ENCODE measurements at regions not wholly inside any gene's neighbourhood (a gene's known extent, or its start where the extent isn't known, plus 50 kb on each side); places are given as distances from the start of the nearest gene placed in this dataset.

DNA sequence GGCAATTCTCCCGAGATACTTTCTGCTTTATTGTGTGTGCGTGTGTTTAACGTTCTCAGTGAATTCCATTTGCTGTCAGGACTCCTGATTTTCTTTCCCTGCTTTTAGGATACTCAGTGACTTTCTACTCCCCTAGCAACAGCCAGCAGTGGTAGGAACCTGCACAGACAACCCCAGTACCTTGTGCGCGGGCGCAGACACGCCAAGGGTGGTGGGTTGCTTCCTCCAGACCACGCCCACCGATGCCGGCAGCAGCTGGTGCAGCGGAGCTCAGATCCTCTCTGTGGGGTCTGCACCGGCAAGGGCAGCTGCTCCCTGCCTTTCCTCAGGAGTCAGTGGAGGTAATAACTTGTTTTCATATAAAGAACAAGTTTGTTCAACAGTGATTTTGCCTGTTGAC lies 225.1 kb upstream of the NDN start:
- ATAC-seq (ENCODE audit: insufficient read depth, low FRiP score), result no peak
- WGBS, 2 donors, result 29 to 33% methylated on average over 12 of the region's 12 CpGs
- no peak overlapping the region for H3K4me3 ChIP-seq

DNA sequence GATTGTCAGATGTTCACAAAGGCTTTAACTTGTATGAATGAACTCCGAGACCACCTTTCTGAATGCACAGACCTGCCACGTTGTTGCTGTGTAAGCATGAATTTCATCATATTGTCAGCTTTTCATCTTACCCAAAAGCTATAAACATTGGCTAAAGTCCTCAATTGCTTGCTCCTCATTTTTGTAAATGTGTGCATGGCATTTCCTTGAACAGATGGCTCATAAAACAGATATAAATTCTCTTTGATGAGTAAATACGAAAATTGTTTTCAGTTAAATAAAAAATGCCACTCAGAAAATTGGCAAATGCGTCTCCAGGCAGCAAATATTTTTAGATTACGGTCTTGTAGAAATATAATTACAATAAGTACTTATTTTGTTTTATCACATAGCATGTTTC lies 226.0 kb upstream of the NDN start:
- Histone ChIP-seq H3K36me3 (ENCODE audit: control insufficient read depth in 4 of 4, insufficient read depth in 4 of 4, low read length in 4 of 4) (no peaks in the 10 kb centered on the region), H3K27ac (ENCODE audit: low read depth in 1 of 2, low read length in 1 of 2) (no peak overlapping the region), H3K4me1 (ENCODE audit: control insufficient read depth in 5 of 5, insufficient read depth in 5 of 5, low read length in 5 of 5) (no peaks in the 10 kb centered on the region), H3K9ac (ENCODE audit: insufficient read depth in 1 of 2, low read length in 2 of 2) (no peak overlapping the region), H3K9me3 (ENCODE audit: control insufficient read depth in 4 of 4, insufficient read depth in 3 of 4, low read length in 3 of 4) (no peaks in the 10 kb centered on the region), H3K4me3 (no peak overlapping the region), H3K27me3 (ENCODE audit: control insufficient read depth in 3 of 3, insufficient read depth in 3 of 3, low read length in 2 of 3) (peaks cover 0 to 3% (median 0%) of the 10 kb centered on the region in 3 donors)
- TF ChIP-seq, protein P1, sequence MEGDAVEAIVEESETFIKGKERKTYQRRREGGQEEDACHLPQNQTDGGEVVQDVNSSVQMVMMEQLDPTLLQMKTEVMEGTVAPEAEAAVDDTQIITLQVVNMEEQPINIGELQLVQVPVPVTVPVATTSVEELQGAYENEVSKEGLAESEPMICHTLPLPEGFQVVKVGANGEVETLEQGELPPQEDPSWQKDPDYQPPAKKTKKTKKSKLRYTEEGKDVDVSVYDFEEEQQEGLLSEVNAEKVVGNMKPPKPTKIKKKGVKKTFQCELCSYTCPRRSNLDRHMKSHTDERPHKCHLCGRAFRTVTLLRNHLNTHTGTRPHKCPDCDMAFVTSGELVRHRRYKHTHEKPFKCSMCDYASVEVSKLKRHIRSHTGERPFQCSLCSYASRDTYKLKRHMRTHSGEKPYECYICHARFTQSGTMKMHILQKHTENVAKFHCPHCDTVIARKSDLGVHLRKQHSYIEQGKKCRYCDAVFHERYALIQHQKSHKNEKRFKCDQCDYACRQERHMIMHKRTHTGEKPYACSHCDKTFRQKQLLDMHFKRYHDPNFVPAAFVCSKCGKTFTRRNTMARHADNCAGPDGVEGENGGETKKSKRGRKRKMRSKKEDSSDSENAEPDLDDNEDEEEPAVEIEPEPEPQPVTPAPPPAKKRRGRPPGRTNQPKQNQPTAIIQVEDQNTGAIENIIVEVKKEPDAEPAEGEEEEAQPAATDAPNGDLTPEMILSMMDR (IDR thresholded peaks at IDR 0.05; ENCODE audit: control extremely low read depth, extremely low read depth), result no peak
- DNase-seq (no peak), ATAC-seq (ENCODE audit: insufficient read depth, low FRiP score) (no peak)
- 70 to 75% methylated on average over 5 of the region's 5 CpGs for WGBS, 2 donors

More for the DNA sequence above, 225.1 kb upstream of the NDN start:
- H3K9ac ChIP-seq (ENCODE audit: insufficient read depth in 1 of 2, low read length in 2 of 2), result no peak overlapping the region
- no peak overlapping the region for H3K27ac ChIP-seq (ENCODE audit: low read depth in 1 of 2, low read length in 1 of 2)
- peaks cover 0 to 3% (median 0%) of the 10 kb centered on the region in 3 donors for H3K27me3 ChIP-seq (ENCODE audit: control insufficient read depth in 3 of 3, insufficient read depth in 3 of 3, low read length in 2 of 3)
- H3K36me3 ChIP-seq (ENCODE audit: control insufficient read depth in 4 of 4, insufficient read depth in 4 of 4, low read length in 4 of 4), result no peaks in the 10 kb centered on the region
- no peaks in the 10 kb centered on the region for H3K9me3 ChIP-seq (ENCODE audit: control insufficient read depth in 4 of 4, insufficient read depth in 3 of 4, low read length in 3 of 4)
- H3K4me1 ChIP-seq (ENCODE audit: control insufficient read depth in 5 of 5, insufficient read depth in 5 of 5, low read length in 5 of 5), result no peaks in the 10 kb centered on the region
- DNase-seq, result peak in 1 of 3 donors; percentile 3
- TF ChIP-seq, protein P1 (IDR thresholded peaks at IDR 0.05; ENCODE audit: control extremely low read depth, extremely low read depth), result no peak

DNA sequence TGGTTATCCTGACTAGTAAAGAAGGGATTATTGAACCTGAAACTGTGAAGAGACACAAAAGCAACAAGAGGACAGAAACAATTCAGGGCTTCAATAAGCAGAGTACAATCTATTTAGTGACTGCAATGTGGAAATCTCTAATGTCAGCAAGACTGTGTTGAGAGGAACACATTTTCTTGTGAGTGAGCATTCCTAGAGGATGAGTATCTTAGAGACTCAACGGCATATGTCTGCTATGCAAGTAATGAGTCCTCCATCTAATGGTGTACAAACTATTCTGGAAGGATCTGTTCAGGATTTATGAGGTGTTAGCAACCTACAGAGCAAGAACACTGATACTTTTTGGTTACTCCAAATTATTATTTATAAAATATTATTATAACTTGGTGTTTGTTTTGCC lies 226.5 kb upstream of the NDN start:
- DNase-seq, result no peak
- no peak overlapping the region for H3K27ac ChIP-seq (ENCODE audit: low read depth in 1 of 2, low read length in 1 of 2)
- no peaks in the 10 kb centered on the region for H3K4me1 ChIP-seq (ENCODE audit: control insufficient read depth in 5 of 5, insufficient read depth in 5 of 5, low read length in 5 of 5)
- no peak overlapping the region for H3K9ac ChIP-seq (ENCODE audit: insufficient read depth in 1 of 2, low read length in 2 of 2)
- WGBS, 2 donors, result 80 to 86% methylated on average over 1 of the region's 1 CpG
- H3K36me3 ChIP-seq (ENCODE audit: control insufficient read depth in 4 of 4, insufficient read depth in 4 of 4, low read length in 4 of 4), result no peaks in the 10 kb centered on the region
- no peak for ATAC-seq (ENCODE audit: insufficient read depth, low FRiP score)
- H3K9me3 ChIP-seq (ENCODE audit: control insufficient read depth in 4 of 4, insufficient read depth in 3 of 4, low read length in 3 of 4), result no peaks in the 10 kb centered on the region
- H3K4me3 ChIP-seq, result no peak overlapping the region
- H3K27me3 ChIP-seq (ENCODE audit: control insufficient read depth in 3 of 3, insufficient read depth in 3 of 3, low read length in 2 of 3), result peaks cover 0 to 3% (median 0%) of the 10 kb centered on the region in 3 donors
- TF ChIP-seq, protein P1 (IDR thresholded peaks at IDR 0.05; ENCODE audit: control extremely low read depth, extremely low read depth), result no peak

DNA sequence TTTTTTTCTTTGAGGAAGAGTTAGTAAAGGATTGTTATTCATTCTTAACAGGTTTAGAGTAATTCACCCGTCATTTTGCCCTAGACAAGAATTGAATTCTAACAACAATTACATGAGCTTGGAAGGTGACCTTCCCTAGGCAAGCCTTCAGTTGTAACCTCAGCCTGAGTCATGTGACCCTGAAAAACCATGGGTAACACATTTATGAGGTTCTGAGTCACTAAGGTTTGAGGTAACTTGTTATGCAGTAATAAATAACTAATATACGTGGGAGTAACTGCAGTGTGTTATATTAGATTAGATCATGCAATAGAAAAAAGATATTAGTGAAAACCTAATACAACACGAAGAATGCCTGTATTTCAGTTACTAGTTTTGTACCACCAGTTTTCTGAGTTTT lies 237.6 kb upstream of the NDN start:
- TF ChIP-seq, protein P1 (IDR thresholded peaks at IDR 0.05; ENCODE audit: control extremely low read depth, extremely low read depth), result no peak
- DNase-seq (no peak), ATAC-seq (ENCODE audit: insufficient read depth, low FRiP score) (no peak)
- Histone ChIP-seq H3K4me1 (ENCODE audit: control insufficient read depth in 5 of 5, insufficient read depth in 5 of 5, low read length in 5 of 5) (no peaks in the 10 kb centered on the region), H3K4me3 (no peak overlapping the region), H3K36me3 (ENCODE audit: control insufficient read depth in 4 of 4, insufficient read depth in 4 of 4, low read length in 4 of 4) (no peaks in the 10 kb centered on the region), H3K27ac (ENCODE audit: low read depth in 1 of 2, low read length in 1 of 2) (no peak overlapping the region), H3K9ac (ENCODE audit: insufficient read depth in 1 of 2, low read length in 2 of 2) (no peak overlapping the region), H3K27me3 (ENCODE audit: control insufficient read depth in 3 of 3, insufficient read depth in 3 of 3, low read length in 2 of 3) (no peaks in the 10 kb centered on the region), H3K9me3 (ENCODE audit: control insufficient read depth in 4 of 4, insufficient read depth in 3 of 4, low read length in 3 of 4) (no peaks in the 10 kb centered on the region)
- 72 to 78% methylated on average over 3 of the region's 3 CpGs for WGBS, 2 donors
